ENCODE measurements at regions not wholly inside any gene's neighbourhood (a gene's known extent, or its start where the extent isn't known, plus 50 kb on each side); places are given as distances from the start of the nearest gene placed in this dataset.
"Not testable (repeated sequence)": the region's sequence is repeated elsewhere in the genome, so short reads cannot be mapped to it uniquely, and the experiment has no call there.

DNA sequence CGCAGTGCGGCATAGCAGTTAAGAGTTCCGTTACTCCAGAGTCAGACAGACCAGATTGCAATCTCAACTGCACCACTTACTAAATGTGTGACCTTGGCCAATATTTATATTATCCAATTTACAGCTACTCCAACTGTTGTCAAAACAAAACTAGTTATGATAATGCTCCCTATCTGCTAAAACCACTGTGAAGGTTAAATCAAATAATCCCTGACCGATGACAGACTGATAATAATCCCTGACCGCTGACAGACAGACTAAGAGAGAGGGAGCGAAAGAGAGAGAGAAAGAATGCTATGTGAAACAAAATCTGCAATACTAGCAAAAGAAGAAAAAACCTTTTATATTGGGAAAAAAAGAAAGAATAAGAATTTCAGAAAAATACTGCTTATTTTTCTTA lies 204.1 kb upstream of the ZNF322 start:
- TF ChIP-seq POLR2A (IDR thresholded peaks at IDR 0.05; ENCODE audit: low read depth, low read length); TAF1 (IDR thresholded peaks at IDR 0.05; ENCODE audit: borderline replicate concordance, low read depth, low read length): not testable (repeated sequence)

Data from GM12892 (cell line).